ENCODE measurements at regions not wholly inside any gene's neighbourhood (a gene's known extent, or its start where the extent isn't known, plus 50 kb on each side); places are given as distances from the start of the nearest gene placed in this dataset.

DNA sequence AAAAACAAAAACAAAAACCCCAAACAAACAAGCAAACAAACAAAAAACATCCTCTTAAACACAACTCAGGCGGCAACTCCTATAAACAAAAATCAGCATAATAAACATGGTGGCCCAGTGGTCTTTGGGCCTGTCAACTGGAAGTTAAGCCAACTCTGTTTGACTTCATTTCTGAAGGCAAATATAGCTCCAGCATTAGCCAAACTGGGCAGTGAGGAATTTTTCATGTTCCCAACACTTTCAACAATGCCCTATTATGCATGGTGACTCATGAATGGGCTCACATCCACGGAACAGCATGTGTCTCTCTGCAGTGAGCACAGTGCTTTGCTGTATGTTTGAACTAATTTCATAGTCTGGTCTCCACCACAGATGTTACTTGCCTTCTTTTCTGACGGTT, 143.9 kb upstream of the STC2 start:
- H3K4me1 ChIP-seq = peaks cover 0 to 40% of the 10 kb centered on the region in 2 donors
- H3K27me3 ChIP-seq = no peaks in the 10 kb centered on the region
- no peaks in the 10 kb centered on the region for H3K9me3 ChIP-seq
- no peaks in the 10 kb centered on the region for H3K36me3 ChIP-seq
- peak; percentile 88 for DNase-seq (ENCODE audit: low spot score)
- peak overlapping the region; percentile 77 to 94 for H3K27ac ChIP-seq
- TF ChIP-seq, protein P1, sequence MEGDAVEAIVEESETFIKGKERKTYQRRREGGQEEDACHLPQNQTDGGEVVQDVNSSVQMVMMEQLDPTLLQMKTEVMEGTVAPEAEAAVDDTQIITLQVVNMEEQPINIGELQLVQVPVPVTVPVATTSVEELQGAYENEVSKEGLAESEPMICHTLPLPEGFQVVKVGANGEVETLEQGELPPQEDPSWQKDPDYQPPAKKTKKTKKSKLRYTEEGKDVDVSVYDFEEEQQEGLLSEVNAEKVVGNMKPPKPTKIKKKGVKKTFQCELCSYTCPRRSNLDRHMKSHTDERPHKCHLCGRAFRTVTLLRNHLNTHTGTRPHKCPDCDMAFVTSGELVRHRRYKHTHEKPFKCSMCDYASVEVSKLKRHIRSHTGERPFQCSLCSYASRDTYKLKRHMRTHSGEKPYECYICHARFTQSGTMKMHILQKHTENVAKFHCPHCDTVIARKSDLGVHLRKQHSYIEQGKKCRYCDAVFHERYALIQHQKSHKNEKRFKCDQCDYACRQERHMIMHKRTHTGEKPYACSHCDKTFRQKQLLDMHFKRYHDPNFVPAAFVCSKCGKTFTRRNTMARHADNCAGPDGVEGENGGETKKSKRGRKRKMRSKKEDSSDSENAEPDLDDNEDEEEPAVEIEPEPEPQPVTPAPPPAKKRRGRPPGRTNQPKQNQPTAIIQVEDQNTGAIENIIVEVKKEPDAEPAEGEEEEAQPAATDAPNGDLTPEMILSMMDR (IDR thresholded peaks at IDR 0.05) = no peak
- H3K4me3 ChIP-seq = no peak overlapping the region

DNA sequence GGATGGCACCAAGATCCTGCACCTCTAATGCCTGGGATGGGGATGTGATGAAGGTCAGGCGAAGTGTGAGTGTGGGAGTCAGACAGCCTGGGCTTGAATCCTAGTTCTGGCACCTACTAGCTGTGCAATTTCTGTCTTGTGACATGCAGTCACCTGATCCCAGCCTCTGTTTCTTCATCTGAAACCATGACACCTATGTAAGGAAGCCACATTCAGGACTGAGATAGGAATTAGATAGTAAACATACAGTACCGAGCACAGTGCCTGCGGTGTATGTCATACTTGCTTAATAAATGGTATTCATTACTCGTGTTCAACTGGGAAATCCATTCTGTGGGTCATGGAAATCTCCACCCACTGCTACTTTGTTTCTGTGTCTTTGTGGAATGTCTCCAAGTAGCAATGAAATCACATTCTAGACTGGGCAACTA, 140.6 kb upstream of the STC2 start:
- peaks cover 0 to 8% of the 10 kb centered on the region in 2 donors for H3K9me3 ChIP-seq
- no peaks in the 10 kb centered on the region for H3K27me3 ChIP-seq
- no peak overlapping the region for H3K4me3 ChIP-seq
- DNase-seq (ENCODE audit: low spot score) = no peak
- H3K36me3 ChIP-seq = no peaks in the 10 kb centered on the region
- TF ChIP-seq, protein P1 (IDR thresholded peaks at IDR 0.05) = no peak
- H3K27ac ChIP-seq = peak overlapping the region; percentile 28 to 41
- H3K4me1 ChIP-seq = peaks cover 0 to 34% of the 10 kb centered on the region in 2 donors

DNA sequence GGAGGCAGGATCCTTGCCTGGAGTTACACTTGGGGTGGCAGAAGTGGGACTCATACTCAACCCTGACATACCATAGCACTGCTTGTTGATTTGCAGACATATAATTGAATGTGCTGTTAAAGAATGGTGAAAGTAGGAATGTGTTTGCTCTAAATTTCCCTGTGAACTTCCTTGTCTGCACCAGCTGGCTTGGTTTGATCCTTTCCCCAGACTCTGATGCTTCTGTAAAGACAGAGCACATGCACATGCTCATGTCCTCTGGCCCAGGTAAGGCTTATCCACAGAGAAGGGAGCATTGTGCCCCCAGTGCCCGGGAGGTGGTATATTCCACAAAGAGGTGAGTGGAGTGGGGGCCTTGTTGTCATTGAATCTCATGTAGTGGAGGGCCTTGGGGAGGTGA, 138.0 kb upstream of the STC2 start:
- no peak overlapping the region for H3K4me3 ChIP-seq
- TF ChIP-seq, protein P1 (IDR thresholded peaks at IDR 0.05) = no peak
- no peaks in the 10 kb centered on the region for H3K36me3 ChIP-seq
- peaks cover 0 to 12% of the 10 kb centered on the region in 2 donors for H3K4me1 ChIP-seq
- H3K27ac ChIP-seq = no peak overlapping the region
- H3K9me3 ChIP-seq = peaks cover 0 to 8% of the 10 kb centered on the region in 2 donors
- no peaks in the 10 kb centered on the region for H3K27me3 ChIP-seq
- DNase-seq (ENCODE audit: low spot score) = no peak

DNA sequence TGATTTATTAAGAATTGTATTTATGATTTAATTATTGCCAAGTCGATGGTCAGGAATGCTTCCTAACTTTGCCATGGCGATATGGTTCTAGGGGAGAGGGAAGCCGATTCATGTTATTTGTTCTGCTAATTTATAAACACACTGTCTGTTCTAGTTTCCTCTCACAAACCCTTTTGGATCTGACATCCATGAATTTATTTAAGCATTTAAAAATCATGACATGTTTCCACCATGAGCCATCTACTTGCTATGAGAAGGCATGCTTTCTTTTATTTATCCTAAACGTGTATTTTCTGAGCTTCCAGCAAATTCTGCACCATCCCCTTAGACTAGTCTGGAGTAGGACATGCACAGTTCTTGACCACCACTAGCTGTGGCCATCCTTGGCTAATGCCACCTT, 136.6 kb upstream of the STC2 start:
- TF ChIP-seq, protein P1 (IDR thresholded peaks at IDR 0.05) = no peak
- H3K36me3 ChIP-seq = no peaks in the 10 kb centered on the region
- H3K9me3 ChIP-seq = peaks cover 0 to 8% of the 10 kb centered on the region in 2 donors
- H3K27me3 ChIP-seq = no peaks in the 10 kb centered on the region
- H3K27ac ChIP-seq = no peak overlapping the region
- DNase-seq (ENCODE audit: low spot score) = no peak
- no peak overlapping the region for H3K4me3 ChIP-seq
- peaks cover 0 to 12% of the 10 kb centered on the region in 2 donors for H3K4me1 ChIP-seq

DNA sequence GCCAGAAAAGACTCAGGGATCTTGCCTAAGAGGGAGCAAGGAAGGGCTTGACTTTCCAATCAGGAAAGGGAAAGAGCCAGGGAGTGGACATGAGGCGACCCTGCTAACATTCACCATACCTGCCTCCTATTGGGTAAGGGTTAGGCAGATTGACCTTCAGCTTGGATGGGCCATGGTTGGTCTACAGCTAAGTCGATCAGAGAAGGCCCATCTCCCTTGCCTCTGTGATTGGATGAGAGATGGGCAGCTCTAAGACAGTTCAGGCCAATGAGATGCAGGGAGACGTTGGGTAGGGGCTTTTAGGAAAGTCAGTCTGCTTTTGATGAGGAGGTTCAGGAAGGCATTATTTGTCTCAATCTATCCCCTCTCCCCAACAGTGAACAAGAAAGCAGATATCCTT, 135.0 kb upstream of the STC2 start:
- peaks cover 0 to 7% of the 10 kb centered on the region in 2 donors for H3K4me1 ChIP-seq
- H3K4me3 ChIP-seq = no peak overlapping the region
- no peak for DNase-seq (ENCODE audit: low spot score)
- no peak overlapping the region for H3K27ac ChIP-seq
- no peaks in the 10 kb centered on the region for H3K36me3 ChIP-seq
- no peaks in the 10 kb centered on the region for H3K27me3 ChIP-seq
- H3K9me3 ChIP-seq = peaks cover 0 to 8% of the 10 kb centered on the region in 2 donors
- TF ChIP-seq, protein P1 (IDR thresholded peaks at IDR 0.05) = no peak
